ENCODE measurements at regions not wholly inside any gene's neighbourhood (a gene's known extent, or its start where the extent isn't known, plus 50 kb on each side); places are given as distances from the start of the nearest gene placed in this dataset.
"Not testable (repeated sequence)": the region's sequence is repeated elsewhere in the genome, so short reads cannot be mapped to it uniquely, and the experiment has no call there.

- H3K4me1 ChIP-seq (ENCODE audit: control insufficient read depth in 4 of 4, insufficient read depth in 4 of 4, low read length in 3 of 4), result no peaks in the 10 kb centered on the region
- H3K36me3 ChIP-seq (ENCODE audit: control insufficient read depth in 4 of 4, insufficient read depth in 3 of 4, low read depth in 1 of 4, low read length in 3 of 4), result no peaks in the 10 kb centered on the region
- 84% methylated on average over 4 of the region's 4 CpGs for WGBS
- no peak for DNase-seq (ENCODE audit: low spot score)
- H3K27me3 ChIP-seq (ENCODE audit: control insufficient read depth in 4 of 4, insufficient read depth in 4 of 4, low read length in 3 of 4), result no peaks in the 10 kb centered on the region
- no peaks in the 10 kb centered on the region for H3K9me3 ChIP-seq (ENCODE audit: control insufficient read depth in 4 of 4, low read length in 3 of 4)
- H3K9ac ChIP-seq (ENCODE audit: low read depth in 1 of 2, low read length in 2 of 2), result no peak overlapping the region
- no peak for TF ChIP-seq RXRA (IDR thresholded peaks at IDR 0.05)
- no peak for TF ChIP-seq ATF3 (IDR thresholded peaks at IDR 0.05)
- no peak for TF ChIP-seq SP1 (IDR thresholded peaks at IDR 0.05)
- no peak for TF ChIP-seq RAD21 (IDR thresholded peaks at IDR 0.05)
- H3K4me3 ChIP-seq (ENCODE audit: low read depth in 1 of 3, low read length in 3 of 3), result no peak overlapping the region
- H3K27ac ChIP-seq (ENCODE audit: low read depth in 1 of 2, low read length in 2 of 2), result no peak overlapping the region
Observed at GRCh38 chr1:58223522-58223921, 323.0 kb downstream of the OMA1 start.

- DNase-seq (ENCODE audit: low spot score), result no peak
- Histone ChIP-seq H3K4me1 (ENCODE audit: control insufficient read depth in 4 of 4, insufficient read depth in 4 of 4, low read length in 3 of 4) (no peaks in the 10 kb centered on the region), H3K9ac (ENCODE audit: low read depth in 1 of 2, low read length in 2 of 2) (no peak overlapping the region), H3K36me3 (ENCODE audit: control insufficient read depth in 4 of 4, insufficient read depth in 3 of 4, low read depth in 1 of 4, low read length in 3 of 4) (no peaks in the 10 kb centered on the region), H3K27ac (ENCODE audit: low read depth in 1 of 2, low read length in 2 of 2) (no peak overlapping the region), H3K27me3 (ENCODE audit: control insufficient read depth in 4 of 4, insufficient read depth in 4 of 4, low read length in 3 of 4) (no peaks in the 10 kb centered on the region), H3K4me3 (ENCODE audit: low read depth in 1 of 3, low read length in 3 of 3) (no peak overlapping the region), H3K9me3 (ENCODE audit: control insufficient read depth in 4 of 4, low read length in 3 of 4) (no peaks in the 10 kb centered on the region)
- WGBS, result 64% methylated on average over 4 of the region's 4 CpGs
- TF ChIP-seq RAD21 (IDR thresholded peaks at IDR 0.05), result no peak
- no peak for TF ChIP-seq GABPA (IDR thresholded peaks at IDR 0.05 in 1 of 2, conservative IDR thresholded peaks at IDR 0.05 in 1 of 2)
- TF ChIP-seq RXRA (IDR thresholded peaks at IDR 0.05), result no peak
- no peak for TF ChIP-seq HNF4G (IDR thresholded peaks at IDR 0.05)
- TF ChIP-seq HNF4A (conservative IDR thresholded peaks at IDR 0.05), result no peak
Observed at GRCh38 chr1:58220836-58221472, 325.6 kb downstream of the OMA1 start.

GRCh38 chr1:58216169-58216568 is 330.4 kb downstream of the OMA1 start:
- H3K36me3 ChIP-seq (ENCODE audit: control insufficient read depth in 4 of 4, insufficient read depth in 3 of 4, low read depth in 1 of 4, low read length in 3 of 4); H3K9me3 ChIP-seq (ENCODE audit: control insufficient read depth in 4 of 4, low read length in 3 of 4); H3K9ac ChIP-seq (ENCODE audit: low read depth in 1 of 2, low read length in 2 of 2); H3K27me3 ChIP-seq (ENCODE audit: control insufficient read depth in 4 of 4, insufficient read depth in 4 of 4, low read length in 3 of 4); H3K4me1 ChIP-seq (ENCODE audit: control insufficient read depth in 4 of 4, insufficient read depth in 4 of 4, low read length in 3 of 4); H3K27ac ChIP-seq (ENCODE audit: low read depth in 1 of 2, low read length in 2 of 2); DNase-seq (ENCODE audit: low spot score); H3K4me3 ChIP-seq (ENCODE audit: low read depth in 1 of 3, low read length in 3 of 3): not testable (repeated sequence)
- 92% methylated on average over 3 of the region's 3 CpGs for WGBS

- no peak overlapping the region for H3K4me3 ChIP-seq (ENCODE audit: low read depth in 1 of 3, low read length in 3 of 3)
- H3K9me3 ChIP-seq (ENCODE audit: control insufficient read depth in 4 of 4, low read length in 3 of 4), result no peaks in the 10 kb centered on the region
- no peak for DNase-seq (ENCODE audit: low spot score)
- TF ChIP-seq MAX (IDR thresholded peaks at IDR 0.05), result no peak
- no peak for TF ChIP-seq RAD21 (IDR thresholded peaks at IDR 0.05)
- TF ChIP-seq CTCF (IDR thresholded peaks at IDR 0.05; ENCODE audit: low read depth, low read length, missing input control), result no peak
- TF ChIP-seq FOXA2 (IDR thresholded peaks at IDR 0.05), result no peak
- no peak for TF ChIP-seq ZBTB33 (IDR thresholded peaks at IDR 0.05)
- no peak for TF ChIP-seq EGR1 (IDR thresholded peaks at IDR 0.05; ENCODE audit: low read depth in 2 of 2)
- TF ChIP-seq SP1 (IDR thresholded peaks at IDR 0.05), result no peak
- peak; percentile 24 to 27 for TF ChIP-seq RXRA (IDR thresholded peaks at IDR 0.05)
- TF ChIP-seq HNF4G (IDR thresholded peaks at IDR 0.05), result no peak
- TF ChIP-seq TAF1 (conservative IDR thresholded peaks at IDR 0.05), result no peak
- no peak for TF ChIP-seq NR2F2 (IDR thresholded peaks at IDR 0.05)
- no peak for TF ChIP-seq JUND (IDR thresholded peaks at IDR 0.05)
- no peak for TF ChIP-seq REST (IDR thresholded peaks at IDR 0.05)
- peak; percentile 29 to 39 for TF ChIP-seq HNF4A (conservative IDR thresholded peaks at IDR 0.05)
- no peaks in the 10 kb centered on the region for H3K36me3 ChIP-seq (ENCODE audit: control insufficient read depth in 4 of 4, insufficient read depth in 3 of 4, low read depth in 1 of 4, low read length in 3 of 4)
- 53% methylated on average over 1 of the region's 1 CpG for WGBS
- H3K27me3 ChIP-seq (ENCODE audit: control insufficient read depth in 4 of 4, insufficient read depth in 4 of 4, low read length in 3 of 4), result no peaks in the 10 kb centered on the region
- H3K9ac ChIP-seq (ENCODE audit: low read depth in 1 of 2, low read length in 2 of 2), result no peak overlapping the region
- peaks cover 0 to 7% (median 0%) of the 10 kb centered on the region in 4 donors for H3K4me1 ChIP-seq (ENCODE audit: control insufficient read depth in 4 of 4, insufficient read depth in 4 of 4, low read length in 3 of 4)
- H3K27ac ChIP-seq (ENCODE audit: low read depth in 1 of 2, low read length in 2 of 2), result no peak overlapping the region
Observed at GRCh38 chr1:58214674-58215073, 331.9 kb downstream of the OMA1 start.

Measured in liver (tissue), 8 donors.